GM19035 (cell line): ENCODE measurements at regions not wholly inside any gene's neighbourhood (a gene's known extent, or its start where the extent isn't known, plus 50 kb on each side); places are given as distances from the start of the nearest gene placed in this dataset.
"Not testable (repeated sequence)": the region's sequence is repeated elsewhere in the genome, so short reads cannot be mapped to it uniquely, and the experiment has no call there.

Experiments used
- ATAC-seq: cut with Tn5 transposase; IDR thresholded peaks from one replicate; pipeline ENCODE4 v1.9.1; 2021; ENCODE audit not compliant: unreplicated experiment

- no peak for ATAC-seq
These were observed 80.5 kb downstream of the ZIC3 start for GRCh38 chrX:137646472-137646871.

GRCh38 chrX:137651647-137652046 is 85.7 kb downstream of the ZIC3 start:
- ATAC-seq = no peak

- no peak for ATAC-seq
These were observed 86.2 kb downstream of the ZIC3 start for GRCh38 chrX:137652086-137652485.

- ATAC-seq = no peak
These were observed 88.6 kb downstream of the ZIC3 start for GRCh38 chrX:137654481-137654880.

GRCh38 chrX:137667776-137668175 is 101.8 kb downstream of the ZIC3 start:
- no peak for ATAC-seq

- no peak for ATAC-seq
These were observed 118.7 kb downstream of the ZIC3 start for GRCh38 chrX:137684591-137684990.

GRCh38 chrX:137695417-137695816 is 129.5 kb downstream of the ZIC3 start:
- no peak for ATAC-seq

GRCh38 chrX:137707348-137707747 is 141.4 kb downstream of the ZIC3 start:
- no peak for ATAC-seq

- ATAC-seq = no peak
These were observed 176.9 kb downstream of the ZIC3 start for GRCh38 chrX:137742846-137743245.

- no peak for ATAC-seq
These were observed 177.5 kb downstream of the ZIC3 start for GRCh38 chrX:137743414-137743813.

GRCh38 chrX:137746289-137746688 is 180.4 kb downstream of the ZIC3 start:
- no peak for ATAC-seq

GRCh38 chrX:137747244-137748043 is 181.5 kb downstream of the ZIC3 start:
- no peak for ATAC-seq

- ATAC-seq = no peak
These were observed 182.9 kb downstream of the ZIC3 start for GRCh38 chrX:137748827-137749226.

- no peak for ATAC-seq
These were observed 183.3 kb downstream of the ZIC3 start for GRCh38 chrX:137749246-137749645.

- no peak for ATAC-seq
These were observed 205.6 kb downstream of the ZIC3 start for GRCh38 chrX:137771537-137771936.

GRCh38 chrX:137792214-137792613 is 226.3 kb downstream of the ZIC3 start:
- ATAC-seq = no peak

GRCh38 chrX:137797926-137798325 is 232.0 kb downstream of the ZIC3 start:
- not testable (repeated sequence) for ATAC-seq

- ATAC-seq = no peak
These were observed 257.3 kb downstream of the ZIC3 start for GRCh38 chrX:137823257-137823656.

- ATAC-seq = no peak
These were observed 281.4 kb downstream of the ZIC3 start for GRCh38 chrX:137847376-137847775.

GRCh38 chrX:137848266-137848905 is 282.5 kb downstream of the ZIC3 start:
- no peak for ATAC-seq

GRCh38 chrX:137852502-137852901 is 286.6 kb downstream of the ZIC3 start:
- no peak for ATAC-seq

GRCh38 chrX:137855490-137855889 is 289.6 kb downstream of the ZIC3 start:
- ATAC-seq = no peak

GRCh38 chrX:137858106-137858505 is 292.2 kb downstream of the ZIC3 start:
- ATAC-seq = no peak
